ENCODE measurements at regions not wholly inside any gene's neighbourhood (a gene's known extent, or its start where the extent isn't known, plus 50 kb on each side); places are given as distances from the start of the nearest gene placed in this dataset.
"Not testable (repeated sequence)": the region's sequence is repeated elsewhere in the genome, so short reads cannot be mapped to it uniquely, and the experiment has no call there.

GRCh38 chr5:40223884-40224402 lies 455.8 kb upstream of the PTGER4 start:
- DNase-seq (ENCODE audit: low spot score): peak; percentile 93

DNA sequence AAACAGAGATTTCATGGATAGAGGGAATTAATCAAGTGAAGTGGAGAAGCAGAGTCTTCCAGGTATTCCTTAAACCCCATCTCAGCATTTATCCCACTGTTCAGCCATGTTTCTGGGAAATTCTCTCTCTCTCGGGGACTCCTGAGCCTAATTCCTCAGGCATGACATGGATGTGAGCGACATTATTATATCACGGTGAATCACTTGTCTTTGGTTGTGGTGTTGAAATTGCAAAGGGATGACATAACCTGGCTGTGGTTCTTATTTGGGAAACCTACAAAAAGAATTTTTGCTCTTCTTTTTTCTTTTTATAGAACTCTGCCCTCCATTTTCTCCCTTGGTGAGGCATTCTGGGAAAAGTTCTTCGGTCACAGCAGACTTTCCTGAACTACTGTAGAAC lies 457.9 kb upstream of the PTGER4 start:
- DNase-seq (ENCODE audit: low spot score): no peak

DNA sequence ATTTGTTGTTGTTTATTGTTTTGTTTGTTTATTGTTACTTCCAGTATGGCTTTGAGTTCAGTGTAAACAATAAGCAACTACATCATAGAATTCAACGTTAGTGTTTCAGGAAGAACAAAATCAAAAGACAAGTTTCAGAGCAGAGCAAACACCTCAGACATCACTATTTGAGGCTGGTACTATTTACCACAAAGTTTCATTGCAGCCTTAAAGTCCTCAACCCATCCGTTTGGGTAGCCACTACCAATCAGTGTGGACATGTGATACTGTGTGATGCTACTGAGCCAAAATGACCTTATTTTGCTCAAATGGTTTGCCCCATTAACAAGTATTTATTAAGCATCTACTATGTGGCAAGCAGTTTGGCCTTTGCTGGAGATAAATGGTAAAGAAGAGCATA lies 458.5 kb upstream of the PTGER4 start:
- no peak for DNase-seq (ENCODE audit: low spot score)

- no peak for DNase-seq (ENCODE audit: low spot score)
Observed at GRCh38 chr5:40220260-40220659, 459.5 kb upstream of the PTGER4 start.

DNA sequence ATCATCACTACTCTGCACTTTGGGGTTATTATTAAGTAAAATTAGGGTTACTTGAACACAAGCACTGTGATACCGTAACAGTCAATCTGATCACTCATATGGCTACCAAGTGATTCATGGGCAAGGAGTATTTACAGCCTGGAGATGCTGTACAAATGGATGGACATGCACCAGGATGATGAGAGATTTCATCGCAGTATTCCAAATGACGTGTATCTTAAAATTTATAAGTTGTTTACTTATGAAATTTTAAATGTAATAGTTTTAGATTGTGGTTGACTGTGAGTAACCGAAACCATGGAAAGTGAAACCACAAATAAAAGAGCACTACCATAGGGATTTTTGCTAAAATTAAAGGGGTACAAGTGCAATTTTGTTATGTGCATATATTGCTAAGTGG lies 462.2 kb upstream of the PTGER4 start:
- no peak for DNase-seq (ENCODE audit: low spot score)

GRCh38 chr5:40210694-40211093 lies 469.0 kb upstream of the PTGER4 start:
- DNase-seq (ENCODE audit: low spot score): peak; percentile 41

GRCh38 chr5:40206030-40206429 lies 473.7 kb upstream of the PTGER4 start:
- DNase-seq (ENCODE audit: low spot score): peak; percentile 65

- DNase-seq (ENCODE audit: low spot score): no peak
Observed at GRCh38 chr5:40204144-40204543, 475.6 kb upstream of the PTGER4 start.

- no peak for DNase-seq (ENCODE audit: low spot score)
Observed at GRCh38 chr5:40202814-40203440, 476.8 kb upstream of the PTGER4 start.

DNA sequence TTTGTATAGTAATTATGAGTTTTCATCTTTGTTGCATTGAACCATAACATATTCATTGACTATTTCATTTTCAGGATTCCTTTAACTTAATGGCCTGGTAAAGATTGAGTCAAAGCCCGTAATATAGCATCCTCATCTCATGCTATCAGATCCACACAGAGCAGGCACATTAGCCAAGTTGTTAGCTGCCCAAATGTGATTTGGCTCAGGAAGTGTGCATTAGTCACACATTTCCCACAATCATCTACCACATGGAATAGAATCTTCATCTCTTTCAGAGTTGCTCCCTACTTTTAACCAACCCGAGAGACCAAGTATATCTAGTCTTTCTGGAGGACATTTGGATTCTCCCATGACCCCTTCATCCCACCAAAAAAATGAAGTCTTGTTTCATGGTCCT lies 481.0 kb upstream of the PTGER4 start:
- DNase-seq (ENCODE audit: low spot score): no peak

DNA sequence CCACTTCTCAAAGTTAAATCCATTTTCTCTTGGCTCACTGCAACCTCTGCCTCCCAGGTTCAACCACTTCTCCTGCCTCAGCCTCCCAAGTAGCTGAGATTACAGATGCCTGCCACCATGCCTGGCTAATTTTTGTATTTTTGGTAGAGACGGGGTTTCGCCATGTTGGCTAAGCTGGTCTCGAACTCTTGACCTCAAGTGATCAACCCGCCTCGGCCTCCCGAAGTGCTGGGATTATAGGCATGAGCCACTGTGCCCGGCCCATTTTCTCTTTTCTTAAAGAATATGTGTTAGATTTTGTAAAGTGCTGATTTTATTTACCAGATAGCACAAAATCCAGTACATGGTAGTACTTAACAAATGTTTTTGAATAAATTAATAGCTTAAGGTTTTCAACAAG lies 484.1 kb upstream of the PTGER4 start:
- DNase-seq (ENCODE audit: low spot score): not testable (repeated sequence)

DNA sequence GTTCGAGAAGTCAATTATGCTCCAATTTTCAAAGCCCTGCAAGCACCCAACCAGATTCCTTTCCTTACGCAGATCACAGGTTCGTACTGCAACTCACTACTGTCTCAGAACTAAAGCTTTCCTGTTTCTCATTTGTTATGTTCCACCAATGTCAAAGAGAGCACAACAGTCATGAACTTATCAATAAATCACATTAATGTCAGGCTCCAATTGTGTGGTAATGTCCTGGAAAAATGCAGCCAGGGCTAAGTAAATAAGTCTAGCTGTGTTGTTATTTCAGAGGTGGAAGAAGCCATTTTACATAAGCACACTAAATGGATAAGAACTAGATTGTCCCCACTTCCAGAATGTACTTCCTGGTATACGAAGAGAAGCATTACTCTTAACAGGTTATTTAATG lies 488.6 kb upstream of the PTGER4 start:
- DNase-seq (ENCODE audit: low spot score): no peak

DNA sequence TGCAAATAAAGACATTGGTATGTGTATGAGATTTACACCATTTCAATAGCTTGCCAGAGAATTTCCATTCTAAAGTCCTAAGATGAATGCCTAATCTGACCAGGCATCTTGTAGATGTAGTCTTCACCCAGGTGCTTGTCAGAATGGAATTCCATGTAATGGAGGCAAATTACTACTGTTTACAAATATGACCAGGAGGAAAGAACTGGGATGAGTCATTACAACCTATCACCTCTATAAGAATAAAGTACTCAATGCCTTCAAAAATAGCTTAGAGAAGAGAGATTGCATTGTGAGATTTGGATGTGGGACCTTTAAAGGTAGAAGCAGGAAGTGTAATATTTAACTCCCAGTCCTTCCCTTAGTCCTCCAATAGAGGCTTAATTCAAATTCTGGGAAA lies 507.0 kb upstream of the PTGER4 start:
- peak; percentile 22 for DNase-seq (ENCODE audit: low spot score)

- DNase-seq (ENCODE audit: low spot score): no peak
Observed at GRCh38 chr5:40171971-40172370, 507.7 kb upstream of the PTGER4 start.

DNA sequence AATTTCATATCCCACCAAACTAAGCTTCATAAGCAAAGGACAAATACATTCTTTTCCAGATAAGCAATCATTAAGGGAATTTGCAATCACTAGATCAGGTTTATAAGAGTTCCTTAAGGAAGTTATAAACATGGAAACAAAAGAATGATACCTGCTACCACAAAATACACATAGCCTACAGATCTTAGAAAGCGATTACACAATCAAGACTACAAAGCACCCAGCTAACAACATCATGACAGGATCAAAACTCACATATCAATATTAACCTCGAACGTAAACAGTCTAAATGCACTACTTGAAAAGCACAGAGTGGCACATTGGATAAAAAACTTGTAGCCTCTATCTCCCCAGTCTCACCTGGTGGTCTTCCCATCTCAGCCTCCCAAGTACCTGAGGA lies 512.4 kb upstream of the PTGER4 start:
- no peak for DNase-seq (ENCODE audit: low spot score)

DNA sequence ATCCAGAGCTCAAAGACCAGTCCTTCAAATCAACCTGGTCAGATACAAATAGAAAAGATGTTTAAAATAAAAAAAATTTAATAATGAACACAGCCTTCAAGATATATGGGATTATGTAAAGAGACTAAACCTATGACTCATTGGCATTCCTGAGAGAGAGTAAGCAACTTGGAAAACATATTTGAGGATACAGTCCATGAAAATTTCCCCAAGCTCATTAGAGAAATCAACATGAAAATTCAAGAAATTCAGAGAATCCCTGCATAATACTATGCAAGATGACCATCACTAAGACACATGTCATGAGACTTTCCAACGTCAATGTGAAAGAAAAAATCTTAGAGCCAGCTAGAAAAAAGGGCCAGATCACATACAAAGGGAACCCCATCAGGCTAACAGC lies 512.9 kb upstream of the PTGER4 start:
- DNase-seq (ENCODE audit: low spot score): no peak

GRCh38 chr5:40165789-40166728 lies 513.7 kb upstream of the PTGER4 start:
- peak; percentile 30 for DNase-seq (ENCODE audit: low spot score)

DNA sequence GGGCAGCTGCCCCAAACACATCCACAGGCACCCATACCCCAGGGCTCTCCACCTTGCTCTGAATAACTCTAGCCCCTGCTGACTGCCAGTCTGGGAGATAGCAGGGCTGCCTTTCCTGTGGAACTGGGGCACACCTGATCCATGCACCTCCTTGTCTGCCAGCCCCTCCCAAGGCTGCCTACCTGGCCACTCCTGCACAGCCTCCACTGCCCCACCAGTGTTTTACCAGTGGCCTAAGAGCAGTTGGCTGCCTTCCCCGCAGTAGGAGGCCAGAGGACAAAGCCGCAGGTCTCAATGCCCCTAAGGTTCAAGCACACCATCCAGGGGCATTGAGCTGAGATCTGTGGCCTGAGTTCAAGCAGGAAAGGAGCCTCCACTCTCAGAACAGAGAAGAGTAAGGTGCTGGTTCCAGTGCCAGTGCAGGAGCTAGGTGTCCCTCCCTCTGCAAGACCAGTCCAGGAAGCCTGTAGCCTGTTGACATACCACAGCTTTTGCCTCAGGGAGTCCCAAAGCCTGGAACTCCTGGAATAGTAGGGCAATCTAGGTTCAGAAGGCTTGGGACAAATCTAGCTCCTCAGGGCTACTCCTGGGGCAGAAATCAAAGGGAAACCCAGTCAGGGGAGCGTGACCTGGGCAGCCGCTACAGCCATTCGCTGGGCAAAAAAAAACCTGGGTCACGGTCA lies 514.5 kb upstream of the PTGER4 start:
- DNase-seq (ENCODE audit: low spot score): no peak

- no peak for DNase-seq (ENCODE audit: low spot score)
Observed at GRCh38 chr5:40160435-40160834, 519.3 kb upstream of the PTGER4 start.

GRCh38 chr5:40154194-40154593 lies 525.5 kb upstream of the PTGER4 start:
- no peak for DNase-seq (ENCODE audit: low spot score)

DNA sequence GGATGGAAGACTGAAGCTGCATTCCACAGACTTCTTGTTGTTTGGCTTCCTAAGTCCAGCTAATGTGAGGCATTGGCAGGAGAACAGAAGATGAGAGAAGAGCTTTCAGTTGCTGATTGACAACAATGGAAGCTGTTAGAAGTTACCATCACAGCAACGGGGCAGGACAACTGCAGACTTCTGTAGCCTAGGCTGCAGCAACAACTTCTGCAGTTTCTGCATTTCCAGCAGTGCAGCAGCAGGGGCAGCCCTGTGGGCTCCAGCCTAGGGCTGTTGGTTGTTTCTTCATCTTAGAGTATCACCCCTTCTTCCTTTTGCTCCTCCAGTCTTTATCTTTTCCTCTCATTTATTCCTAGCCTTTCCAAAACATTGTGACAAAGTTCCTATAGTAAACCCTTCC lies 528.8 kb upstream of the PTGER4 start:
- no peak for DNase-seq (ENCODE audit: low spot score)

GRCh38 chr5:40141896-40142295 lies 537.8 kb upstream of the PTGER4 start:
- no peak for DNase-seq (ENCODE audit: low spot score)

GRCh38 chr5:40141418-40141817 lies 538.3 kb upstream of the PTGER4 start:
- no peak for DNase-seq (ENCODE audit: low spot score)
